Peyer's patch (tissue), 4 donors: ENCODE measurements at regions not wholly inside any gene's neighbourhood (a gene's known extent, or its start where the extent isn't known, plus 50 kb on each side); places are given as distances from the start of the nearest gene placed in this dataset.

Experiments used
- POLR2A ChIP-seq, 2 donors: fragments of 450-650 bp; IDR thresholded peaks; one replicate each; pipeline ENCODE4 v1.5.1; 2017; ENCODE audit warnings: antibody characterized with exemption in 2 of 2, mild to moderate bottlenecking in 2 of 2, moderate library complexity in 2 of 2
- TF ChIP-seq, protein P1 (sequence below), 6 experiments: fragments of 450-650 bp in 4 of 6; fragments of 200-600 bp in 2 of 6; sonication (generic) in 1 of 6; IDR thresholded peaks; one replicate each; pipeline ENCODE4 v1.5.1; 2017 to 2019; ENCODE audit warnings: antibody characterized with exemption in 6 of 6, mild to moderate bottlenecking in 3 of 6, moderate library complexity in 1 of 6

DNA sequence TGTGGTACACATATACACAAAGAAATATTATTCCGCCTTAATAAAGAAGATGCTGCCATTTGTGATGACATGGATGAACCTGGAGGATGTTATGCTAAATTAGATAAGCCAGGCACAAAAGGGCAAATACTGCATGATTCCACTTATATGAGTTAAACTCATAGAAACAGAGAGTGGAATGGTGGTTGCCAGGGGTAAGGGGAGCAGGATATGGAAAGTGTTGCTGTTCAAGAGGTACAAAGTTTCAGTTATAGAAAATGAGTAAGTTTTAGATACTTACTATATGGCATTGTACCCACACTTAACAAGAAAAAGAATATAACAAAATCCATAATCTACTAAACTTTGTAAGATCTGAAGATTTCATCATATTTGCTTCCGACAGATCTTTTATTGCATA lies 252.2 kb downstream of the SYK start:
- TF ChIP-seq POLR2A (IDR thresholded peaks at IDR 0.05): no peak
- TF ChIP-seq, protein P1, sequence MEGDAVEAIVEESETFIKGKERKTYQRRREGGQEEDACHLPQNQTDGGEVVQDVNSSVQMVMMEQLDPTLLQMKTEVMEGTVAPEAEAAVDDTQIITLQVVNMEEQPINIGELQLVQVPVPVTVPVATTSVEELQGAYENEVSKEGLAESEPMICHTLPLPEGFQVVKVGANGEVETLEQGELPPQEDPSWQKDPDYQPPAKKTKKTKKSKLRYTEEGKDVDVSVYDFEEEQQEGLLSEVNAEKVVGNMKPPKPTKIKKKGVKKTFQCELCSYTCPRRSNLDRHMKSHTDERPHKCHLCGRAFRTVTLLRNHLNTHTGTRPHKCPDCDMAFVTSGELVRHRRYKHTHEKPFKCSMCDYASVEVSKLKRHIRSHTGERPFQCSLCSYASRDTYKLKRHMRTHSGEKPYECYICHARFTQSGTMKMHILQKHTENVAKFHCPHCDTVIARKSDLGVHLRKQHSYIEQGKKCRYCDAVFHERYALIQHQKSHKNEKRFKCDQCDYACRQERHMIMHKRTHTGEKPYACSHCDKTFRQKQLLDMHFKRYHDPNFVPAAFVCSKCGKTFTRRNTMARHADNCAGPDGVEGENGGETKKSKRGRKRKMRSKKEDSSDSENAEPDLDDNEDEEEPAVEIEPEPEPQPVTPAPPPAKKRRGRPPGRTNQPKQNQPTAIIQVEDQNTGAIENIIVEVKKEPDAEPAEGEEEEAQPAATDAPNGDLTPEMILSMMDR (IDR thresholded peaks at IDR 0.05): no peak
